HG03565 (cell line): ENCODE measurements at regions not wholly inside any gene's neighbourhood (a gene's known extent, or its start where the extent isn't known, plus 50 kb on each side); places are given as distances from the start of the nearest gene placed in this dataset.

Source experiments
- ATAC-seq: cut with Tn5 transposase; IDR thresholded peaks from one replicate; pipeline ENCODE4 v1.9.1; 2021; ENCODE audit warnings: mild to moderate bottlenecking, moderate library complexity; ENCODE audit not compliant: unreplicated experiment

- no peak for ATAC-seq
Observed at GRCh38 chr13:34513526-34513925, 428.5 kb upstream of the NBEA start.

- no peak for ATAC-seq
Observed at GRCh38 chr13:34515201-34515600, 426.9 kb upstream of the NBEA start.

- no peak for ATAC-seq
Observed at GRCh38 chr13:34521171-34521570, 420.9 kb upstream of the NBEA start.

GRCh38 chr13:34522808-34523207 is 419.3 kb upstream of the NBEA start:
- no peak for ATAC-seq

- no peak for ATAC-seq
Observed at GRCh38 chr13:34523406-34523805, 418.7 kb upstream of the NBEA start.

GRCh38 chr13:34533941-34534340 is 408.1 kb upstream of the NBEA start:
- ATAC-seq = no peak

- no peak for ATAC-seq
Observed at GRCh38 chr13:34542321-34542720, 399.7 kb upstream of the NBEA start.

GRCh38 chr13:34543836-34544235 is 398.2 kb upstream of the NBEA start:
- no peak for ATAC-seq

GRCh38 chr13:34545461-34545860 is 396.6 kb upstream of the NBEA start:
- ATAC-seq = no peak

- ATAC-seq = no peak
Observed at GRCh38 chr13:34546344-34547250, 395.5 kb upstream of the NBEA start.

GRCh38 chr13:34547929-34548328 is 394.1 kb upstream of the NBEA start:
- ATAC-seq = no peak

- no peak for ATAC-seq
Observed at GRCh38 chr13:34553376-34553775, 388.7 kb upstream of the NBEA start.

- ATAC-seq = no peak
Observed at GRCh38 chr13:34555988-34556387, 386.1 kb upstream of the NBEA start.

GRCh38 chr13:34561033-34561432 is 381.0 kb upstream of the NBEA start:
- ATAC-seq = no peak

- ATAC-seq = no peak
Observed at GRCh38 chr13:34567597-34567996, 374.5 kb upstream of the NBEA start.

GRCh38 chr13:34570698-34571353 is 371.2 kb upstream of the NBEA start:
- ATAC-seq = no peak

- no peak for ATAC-seq
Observed at GRCh38 chr13:34571716-34572115, 370.4 kb upstream of the NBEA start.

GRCh38 chr13:34577051-34577450 is 365.0 kb upstream of the NBEA start:
- ATAC-seq = no peak

- no peak for ATAC-seq
Observed at GRCh38 chr13:34578471-34578870, 363.6 kb upstream of the NBEA start.

- ATAC-seq = no peak
Observed at GRCh38 chr13:34578917-34579316, 363.2 kb upstream of the NBEA start.

GRCh38 chr13:34583181-34583580 is 358.9 kb upstream of the NBEA start:
- no peak for ATAC-seq

- no peak for ATAC-seq
Observed at GRCh38 chr13:34587576-34587975, 354.5 kb upstream of the NBEA start.
